NB4 (cell line): ENCODE measurements at regions not wholly inside any gene's neighbourhood (a gene's known extent, or its start where the extent isn't known, plus 50 kb on each side); places are given as distances from the start of the nearest gene placed in this dataset.

Source experiments
- DNase-seq: peaks from one replicate; pipeline ENCODE4 v3.0.0; 2010; ENCODE audit warnings: low read depth
- H3K4me3 ChIP-seq: one replicate; pipeline ENCODE4 v1.5.1; 2011; ENCODE audit warnings: mild to moderate bottlenecking, low read depth, low read length, moderate library complexity
- CTCF ChIP-seq: IDR thresholded peaks from one replicate; pipeline ENCODE4 v1.5.1; 2012; ENCODE audit warnings: low read depth, low read length
- MAX ChIP-seq: IDR thresholded peaks from 2 replicates; pipeline ENCODE4 v1.6.1; 2011; ENCODE audit warnings: low read depth, low read length
- MYC ChIP-seq: IDR thresholded peaks from 2 replicates; pipeline ENCODE4 v1.6.1; 2011; ENCODE audit warnings: low read depth, low read length
- POLR2A ChIP-seq: IDR thresholded peaks from 2 replicates; pipeline ENCODE4 v1.6.1; 2011; ENCODE audit warnings: mild to moderate bottlenecking; ENCODE audit not compliant: insufficient read length; ENCODE audit errors: extremely low read depth

- DNase-seq: no peak
- no peak for TF ChIP-seq MAX
- TF ChIP-seq POLR2A: no peak
- no peak for TF ChIP-seq MYC
- TF ChIP-seq CTCF: no peak
- no peak overlapping the region for H3K4me3 ChIP-seq
Observed at GRCh38 chr1:8158995-8159394, 132.9 kb upstream of the ERRFI1 start.

- no peak for DNase-seq
- TF ChIP-seq MAX: no peak
- no peak for TF ChIP-seq CTCF
- no peak for TF ChIP-seq POLR2A
- no peak for TF ChIP-seq MYC
- H3K4me3 ChIP-seq: no peak overlapping the region
Observed at GRCh38 chr1:8157765-8158164, 131.7 kb upstream of the ERRFI1 start.

GRCh38 chr1:8155528-8156186, 129.5 kb upstream of the ERRFI1 start:
- no peak for DNase-seq
- no peak for TF ChIP-seq CTCF
- TF ChIP-seq POLR2A: no peak
- TF ChIP-seq MAX: no peak
- TF ChIP-seq MYC: no peak
- no peak overlapping the region for H3K4me3 ChIP-seq

GRCh38 chr1:8154621-8155052, 128.5 kb upstream of the ERRFI1 start:
- TF ChIP-seq MAX (no peak), CTCF (no peak), MYC (no peak), POLR2A (no peak)
- H3K4me3 ChIP-seq: no peak overlapping the region
- no peak for DNase-seq

GRCh38 chr1:8153961-8154360, 127.9 kb upstream of the ERRFI1 start:
- no peak for TF ChIP-seq MYC
- no peak for TF ChIP-seq POLR2A
- DNase-seq: no peak
- no peak overlapping the region for H3K4me3 ChIP-seq

- no peak for TF ChIP-seq POLR2A
- TF ChIP-seq CTCF: no peak
- no peak for TF ChIP-seq MYC
- no peak for TF ChIP-seq MAX
- no peak overlapping the region for H3K4me3 ChIP-seq
- no peak for DNase-seq
Observed at GRCh38 chr1:8152731-8153702, 126.9 kb upstream of the ERRFI1 start.
